IMR-90 (cell line): ENCODE measurements at regions not wholly inside any gene's neighbourhood (a gene's known extent, or its start where the extent isn't known, plus 50 kb on each side); places are given as distances from the start of the nearest gene placed in this dataset.

Source experiments
- ATAC-seq: fragments of 200-7000 bp; cut with Tn5 transposase; 2 replicates; pipeline ENCODE4 v1.9.1; 2020; ENCODE audit warnings: low read depth, mild to moderate bottlenecking, moderate library complexity
- BruUV-seq: library from RNA; stranded (reverse); fragments of 400-500 nt; replicated peaks from 2 replicates; lab custom pipeline; 2021; lab: Mats Ljungman, UMichigan
- CTCF ChIA-PET: fragments of 300-600 bp; formaldehyde crosslinking; extraction: SDS; loops from one replicate; lab custom pipeline; 2021; ENCODE audit warnings: antibody characterized with exemption; lab: Yijun Ruan, JAX
- POLR2A ChIA-PET: fragments of 300-600 bp; sonication (Branson Sonifier 250); formaldehyde crosslinking; loops from one replicate; lab custom pipeline; 2022; ENCODE audit warnings: antibody characterized with exemption; ENCODE audit not compliant: unreplicated experiment; lab: Charles Lee
- DNase-seq: peaks from one replicate; pipeline ENCODE4 v3.0.0; 2013
- H2AFZ ChIP-seq: replicated peaks from 2 replicates; pipeline ENCODE3; 2013; ENCODE audit warnings: low read length, mild to moderate bottlenecking; ENCODE audit not compliant: poor library complexity
- H2AK5ac ChIP-seq: 2 replicates; pipeline ENCODE4 v1.6.1; 2013; ENCODE audit warnings: low read depth, low read length, inconsistent platforms
- H2AK9ac ChIP-seq: replicated peaks from 2 replicates; pipeline ENCODE3; 2013; ENCODE audit warnings: mild to moderate bottlenecking, low read depth, low read length, moderate library complexity; ENCODE audit not compliant: poor library complexity
- H2BK120ac ChIP-seq: 2 replicates; pipeline ENCODE4 v1.6.1; 2013; ENCODE audit warnings: low read depth, low read length, inconsistent platforms
- H2BK15ac ChIP-seq: 3 replicates; pipeline ENCODE4 v1.6.1; 2013; ENCODE audit warnings: low read depth, low read length, inconsistent platforms
- H2BK20ac ChIP-seq: 2 replicates; pipeline ENCODE4 v1.6.1; 2013; ENCODE audit warnings: low read depth, mild to moderate bottlenecking, inconsistent platforms, low read length, moderate library complexity
- H2BK5ac ChIP-seq: 2 replicates; pipeline ENCODE4 v1.6.1; 2013; ENCODE audit warnings: mild to moderate bottlenecking, low read depth, low read length, inconsistent platforms; ENCODE audit not compliant: poor library complexity, severe bottlenecking
- H3K14ac ChIP-seq: replicated peaks from 2 replicates; pipeline ENCODE4 v1.6.1; 2013; ENCODE audit warnings: low read depth, low read length, inconsistent platforms
- H3K18ac ChIP-seq: 2 replicates; pipeline ENCODE4 v1.6.1; 2013; ENCODE audit warnings: low read depth, low read length, control low read depth
- H3K23ac ChIP-seq: 2 replicates; pipeline ENCODE4 v1.6.1; 2013; ENCODE audit warnings: low read depth, low read length, inconsistent platforms
- H3K27ac ChIP-seq: 2 replicates; pipeline ENCODE4 v1.5.1; 2013; ENCODE audit warnings: mild to moderate bottlenecking, control low read depth, low read length; ENCODE audit not compliant: insufficient read depth
- H3K27me3 ChIP-seq: 2 replicates; pipeline ENCODE4 v1.6.1; 2013; ENCODE audit warnings: low read length; ENCODE audit not compliant: control insufficient read depth, insufficient read depth
- H3K36me3 ChIP-seq: 2 replicates; pipeline ENCODE4 v1.6.1; 2013; ENCODE audit warnings: low read length, mixed read lengths; ENCODE audit not compliant: control insufficient read depth, insufficient read depth
- H3K4ac ChIP-seq: 2 replicates; pipeline ENCODE4 v1.6.1; 2013; ENCODE audit warnings: low read depth, low read length, inconsistent platforms
- H3K4me1 ChIP-seq: 2 replicates; pipeline ENCODE4 v1.6.1; 2013; ENCODE audit warnings: low read length, mixed read lengths; ENCODE audit not compliant: control insufficient read depth, insufficient read depth
- H3K4me2 ChIP-seq: 2 replicates; pipeline ENCODE4 v1.6.1; 2013; ENCODE audit warnings: low read depth, mild to moderate bottlenecking, control low read depth, low read length, moderate library complexity
- H3K4me3 ChIP-seq: 2 replicates; pipeline ENCODE4 v1.5.1; 2013; ENCODE audit warnings: low read depth, mild to moderate bottlenecking, control low read depth, low read length, moderate library complexity; ENCODE audit not compliant: insufficient read depth
- H3K56ac ChIP-seq: 2 replicates; pipeline ENCODE4 v1.6.1; 2013; ENCODE audit warnings: low read length, inconsistent platforms; ENCODE audit not compliant: insufficient read depth; ENCODE audit errors: extremely low read depth
- H3K79me1 ChIP-seq, 2 experiments: 2 replicates each; pipeline ENCODE4 v1.6.1; 2013; ENCODE audit warnings: low read length in 2 of 2, inconsistent platforms in 1 of 2, low read depth in 1 of 2
- H3K9ac ChIP-seq: 2 replicates; pipeline ENCODE4 v1.6.1; 2013; ENCODE audit warnings: low read depth, low read length, control low read depth
- H3K9me1 ChIP-seq: 2 replicates; pipeline ENCODE4 v1.6.1; 2013; ENCODE audit warnings: low read length, inconsistent platforms; ENCODE audit not compliant: insufficient read depth
- H3K9me3 ChIP-seq: 2 replicates; pipeline ENCODE4 v1.6.1; 2013; ENCODE audit warnings: low read length; ENCODE audit not compliant: control insufficient read depth, insufficient read depth
- H4K20me1 ChIP-seq: 2 replicates; pipeline ENCODE4 v1.6.1; 2013; ENCODE audit warnings: low read length, inconsistent platforms; ENCODE audit not compliant: insufficient read depth
- H4K5ac ChIP-seq: 2 replicates; pipeline ENCODE4 v1.6.1; 2013; ENCODE audit warnings: mild to moderate bottlenecking, low read depth, low read length, control low read depth
- H4K8ac ChIP-seq, 2 experiments: 2 replicates each; pipeline ENCODE4 v1.6.1; 2013; ENCODE audit warnings: low read depth in 2 of 2, low read length in 2 of 2, control low read depth in 1 of 2, inconsistent platforms in 1 of 2
- H4K91ac ChIP-seq: 2 replicates; pipeline ENCODE4 v1.6.1; 2013; ENCODE audit warnings: low read depth, low read length, inconsistent platforms; ENCODE audit not compliant: insufficient read depth
- CEBPB ChIP-seq: IDR thresholded peaks from 2 replicates; pipeline ENCODE4 v1.6.1; 2012; ENCODE audit warnings: low read depth, low read length, improper control_type of control experiment
- CHD1 ChIP-seq: IDR thresholded peaks from 2 replicates; pipeline ENCODE4 v1.6.1; 2012; ENCODE audit warnings: low read depth, low read length, improper control_type of control experiment
- FOS ChIP-seq: fragments of 150-350 bp; IDR thresholded peaks from 2 replicates; pipeline ENCODE4 v1.6.1; 2016; ENCODE audit warnings: low read depth, low read length
- MAFK ChIP-seq: IDR thresholded peaks from 2 replicates; pipeline ENCODE4 v1.6.1; 2012; ENCODE audit warnings: low read depth, low read length, improper control_type of control experiment
- MAZ ChIP-seq: IDR thresholded peaks from 2 replicates; pipeline ENCODE4 v1.6.1; 2012; ENCODE audit warnings: low read depth, mild to moderate bottlenecking, low read length, improper control_type of control experiment, moderate library complexity, borderline replicate concordance
- MXI1 ChIP-seq: IDR thresholded peaks from 2 replicates; pipeline ENCODE4 v1.6.1; 2012; ENCODE audit warnings: low read depth, mild to moderate bottlenecking, low read length, moderate library complexity, borderline replicate concordance
- NFE2L2 ChIP-seq: fragments of 150-350 bp; IDR thresholded peaks from 2 replicates; pipeline ENCODE4 v1.6.1; 2016; ENCODE audit warnings: low read depth, mild to moderate bottlenecking, low read length
- POLR2A ChIP-seq: IDR thresholded peaks from 2 replicates; pipeline ENCODE4 v1.6.1; 2012; ENCODE audit warnings: mild to moderate bottlenecking, low read depth, low read length
- RAD21 ChIP-seq: IDR thresholded peaks from 2 replicates; pipeline ENCODE4 v1.6.1; 2012; ENCODE audit warnings: low read length, improper control_type of control experiment
- RCOR1 ChIP-seq: IDR thresholded peaks from 2 replicates; pipeline ENCODE4 v1.6.1; 2012; ENCODE audit warnings: mild to moderate bottlenecking, low read length, improper control_type of control experiment; ENCODE audit not compliant: insufficient replicate concordance
- WGBS, 2 experiments: methylation state at CpG; one replicate each; pipeline versions ENCODE4 v1.1.5 to v1.1.7; 2013; ENCODE audit warnings: missing lambda C conversion rate in 2 of 2; ENCODE audit not compliant: insufficient read length in 1 of 2; ENCODE audit errors: extremely low coverage in 2 of 2; 5-methylcytosine and 5-hydroxymethylcytosine counted together
- dilution Hi-C: fragments of 300-500 bp; cut with HindIII; formaldehyde crosslinking; loops from one replicate; pipeline ENCODE4 v1.14.3; 2018; ENCODE audit warnings: low sequenced_read_pairs; ENCODE audit not compliant: unreplicated experiment
- in situ Hi-C: fragments of 300-500 bp; cut with MboI; formaldehyde crosslinking; loops from 3 replicates; pipeline ENCODE4 v1.14.3; 2019; ENCODE audit warnings: low sequenced_read_pairs, inconsistent platforms, mixed read lengths
- intact Hi-C: fragments of 100-400 bp; cut with micrococcal nuclease; formaldehyde crosslinking; loops from 2 replicates; pipeline ENCODE4 v1.10.0; 2022

- Histone ChIP-seq H3K14ac (no peak overlapping the region), H2BK20ac (no peak overlapping the region), H3K9me1 (no peaks in the 10 kb centered on the region), H2AK9ac (no peak overlapping the region), H3K18ac (no peak overlapping the region), H3K56ac (no peak overlapping the region), H3K9me3 (no peaks in the 10 kb centered on the region), H3K9ac (no peak overlapping the region), H3K4ac (no peak overlapping the region), H3K4me3 (no peak overlapping the region), H4K8ac (no peak overlapping the region), H2BK120ac (no peak overlapping the region), H3K27me3 (no peaks in the 10 kb centered on the region), H3K23ac (no peak overlapping the region), H3K4me2 (no peak overlapping the region), H4K5ac (no peak overlapping the region), H2AK5ac (no peak overlapping the region), H4K20me1 (no peaks in the 10 kb centered on the region), H2BK5ac (no peak overlapping the region), H4K91ac (no peak overlapping the region), H3K4me1 (no peaks in the 10 kb centered on the region), H3K27ac (no peak overlapping the region), H2AFZ (no peak overlapping the region), H2BK15ac (no peak overlapping the region), H3K79me1 (no peaks in the 10 kb centered on the region), H3K36me3 (no peaks in the 10 kb centered on the region)
- in situ Hi-C loops: no loop called here
- intact Hi-C loops: no loop called here
- no TSS peak for BruUV-seq
- TF ChIP-seq MAZ (no peak), NFE2L2 (no peak), RAD21 (no peak), MAFK (no peak), POLR2A (no peak), CHD1 (no peak), FOS (no peak), MXI1 (no peak), RCOR1 (no peak), CEBPB (no peak)
- ChIA-PET POLR2A (no interaction called here), CTCF (no interaction called here)
- ATAC-seq (no peak), DNase-seq (no peak)
- WGBS, 2 experiments: no CpG with 5 or more reads among the region's 1 CpG
- dilution Hi-C loops: no loop called here
These were observed 879.6 kb downstream of the SUCLG1 start for GRCh38 chr2:83579507-83579906.
